ENCODE measurements at regions not wholly inside any gene's neighbourhood (a gene's known extent, or its start where the extent isn't known, plus 50 kb on each side); places are given as distances from the start of the nearest gene placed in this dataset.
A peak's percentile ranks its signal among the peaks of the same experiment; 100 is the strongest.

DNA sequence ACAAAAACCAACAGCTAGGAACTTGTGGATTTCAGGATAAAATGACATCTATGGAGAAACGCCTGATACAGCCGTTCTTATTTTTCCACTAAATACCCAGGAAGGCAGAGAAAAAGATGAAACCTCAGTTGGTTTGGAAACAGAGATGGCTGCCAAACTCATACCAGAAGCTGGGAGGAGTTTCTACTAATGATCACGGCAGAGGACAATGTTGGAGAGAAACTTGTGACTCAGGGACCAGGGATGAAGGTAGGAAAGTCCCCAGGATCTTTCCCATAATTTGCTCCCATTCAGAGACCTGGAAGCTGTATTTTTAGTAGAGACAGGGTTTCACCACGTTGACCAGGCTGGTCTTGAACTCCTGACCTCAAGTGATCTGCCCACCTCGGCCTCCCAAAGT lies 187.1 kb upstream of the IER5L start:
- Mint-ChIP-seq H3K27ac (peak overlapping the region in 1 of 3 donors; percentile 2), H3K9me3 (peaks cover 0 to 4% (median 0%) of the 10 kb centered on the region in 7 donors), H3K4me1 (peaks cover 0 to 2% (median 0%) of the 10 kb centered on the region in 4 donors), H3K27me3 (peaks cover 12% of the 10 kb centered on the region), H3K4me3 (no peak overlapping the region), H3K36me3 (no peaks in the 10 kb centered on the region)
- no peaks in the 10 kb centered on the region for H3K4me1 ChIP-seq (ENCODE audit: control insufficient read depth, insufficient read depth, low read length, poor library complexity, severe bottlenecking)
- no peak overlapping the region for H3K27ac ChIP-seq (ENCODE audit: insufficient read depth, low read length, poor library complexity, severe bottlenecking)
- no peaks in the 10 kb centered on the region for H3K27me3 ChIP-seq (ENCODE audit: control insufficient read depth, insufficient read depth, low read length)
- H3K36me3 ChIP-seq (ENCODE audit: control insufficient read depth, insufficient read depth, low read length): no peaks in the 10 kb centered on the region
- DNase-seq (no peak), ATAC-seq (ENCODE audit: low read depth in 2 of 2) (no peak)
- peaks cover 0 to 4% of the 10 kb centered on the region in 2 experiments for H3K9me3 ChIP-seq (ENCODE audit: control insufficient read depth in 2 of 2, low read length in 2 of 2)
- no peak overlapping the region for H3K4me3 ChIP-seq (ENCODE audit: low read depth, low read length)

DNA sequence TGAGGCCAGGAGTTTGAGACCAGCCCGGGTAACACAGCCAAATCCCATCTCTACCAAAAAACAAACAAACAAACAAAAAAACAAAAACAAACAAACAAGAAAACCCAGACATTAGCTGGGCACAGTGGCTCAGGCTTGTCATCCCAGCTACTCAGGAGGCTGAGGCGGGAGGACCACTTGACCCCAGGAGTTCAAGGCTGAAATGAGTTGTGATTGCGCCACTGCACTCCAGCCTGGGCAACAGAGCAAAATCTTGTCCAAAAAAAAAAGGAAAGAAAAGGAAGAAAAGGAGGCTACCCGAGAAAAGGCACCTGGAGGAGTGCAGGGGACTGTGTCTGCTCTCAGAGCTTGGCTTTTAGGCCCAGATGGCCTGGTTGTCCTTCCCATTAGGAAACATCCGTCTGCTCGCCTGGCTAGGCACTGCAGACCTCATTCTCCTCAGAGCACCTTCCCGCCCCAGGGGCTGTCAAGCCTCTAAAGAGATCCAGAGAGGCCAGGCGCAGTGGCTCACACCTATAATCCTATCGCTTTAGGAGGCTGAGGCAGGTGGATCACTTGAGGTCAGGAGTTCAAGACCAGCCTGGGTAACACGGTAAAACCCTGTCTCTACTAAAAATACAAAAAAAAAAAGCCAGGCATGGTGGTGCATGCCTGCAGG lies 185.3 kb upstream of the IER5L start:
- no peak overlapping the region for H3K4me3 Mint-ChIP-seq
- Histone ChIP-seq H3K27me3 (ENCODE audit: control insufficient read depth, insufficient read depth, low read length) (no peaks in the 10 kb centered on the region), H3K4me3 (ENCODE audit: low read depth, low read length) (no peak overlapping the region), H3K9me3 (ENCODE audit: control insufficient read depth in 2 of 2, low read length in 2 of 2) (no peaks in the 10 kb centered on the region), H3K27ac (ENCODE audit: insufficient read depth, low read length, poor library complexity, severe bottlenecking) (no peak overlapping the region), H3K4me1 (ENCODE audit: control insufficient read depth, insufficient read depth, low read length, poor library complexity, severe bottlenecking) (no peaks in the 10 kb centered on the region), H3K36me3 (ENCODE audit: control insufficient read depth, insufficient read depth, low read length) (no peaks in the 10 kb centered on the region)
- H3K9me3 Mint-ChIP-seq: peaks cover 0 to 4% (median 0%) of the 10 kb centered on the region in 7 donors
- peaks cover 0 to 2% (median 0%) of the 10 kb centered on the region in 4 donors for H3K4me1 Mint-ChIP-seq
- ATAC-seq (ENCODE audit: low read depth in 2 of 2): no peak
- no peak for DNase-seq
- no peak overlapping the region for H3K27ac Mint-ChIP-seq
- peaks cover 12% of the 10 kb centered on the region for H3K27me3 Mint-ChIP-seq
- no peaks in the 10 kb centered on the region for H3K36me3 Mint-ChIP-seq

DNA sequence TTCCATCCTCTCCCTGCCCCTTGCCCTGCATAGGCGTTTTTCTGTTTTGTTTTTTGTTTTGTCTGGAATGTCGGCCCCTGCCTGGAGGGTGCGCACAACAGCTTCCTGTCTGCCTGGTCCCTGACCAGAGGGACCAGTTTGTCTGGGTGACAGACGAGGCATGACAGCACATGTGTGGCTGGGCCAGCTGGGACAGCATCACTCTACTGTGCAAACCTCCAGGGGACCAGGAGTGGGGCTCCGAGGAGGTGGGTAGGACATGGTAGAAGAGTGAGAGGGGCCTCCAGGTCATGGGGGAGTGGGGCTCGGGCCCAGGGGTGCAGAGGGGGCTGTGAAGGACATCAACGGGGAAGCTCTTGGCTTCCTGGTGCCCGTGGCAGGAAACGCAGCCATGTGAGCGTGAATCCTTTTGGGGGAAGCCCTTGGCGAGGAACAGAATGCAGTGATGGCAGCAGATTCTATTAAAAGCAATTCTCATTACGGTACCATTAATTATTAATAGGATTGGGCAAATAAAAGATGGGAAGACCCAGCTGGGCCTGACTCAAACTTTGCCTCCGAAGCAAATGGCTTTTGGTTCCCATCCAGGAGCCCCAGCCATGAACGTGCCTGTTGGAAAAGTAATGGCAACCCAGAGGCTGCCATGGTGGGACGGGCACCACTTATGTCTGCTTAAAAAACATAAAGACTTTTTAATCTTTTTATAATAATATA lies 184.4 kb upstream of the IER5L start:
- no peak overlapping the region for H3K27ac Mint-ChIP-seq
- H3K4me1 Mint-ChIP-seq: peaks cover 0 to 2% (median 0%) of the 10 kb centered on the region in 4 donors
- Histone ChIP-seq H3K27me3 (ENCODE audit: control insufficient read depth, insufficient read depth, low read length) (no peaks in the 10 kb centered on the region), H3K9me3 (ENCODE audit: control insufficient read depth in 2 of 2, low read length in 2 of 2) (no peaks in the 10 kb centered on the region), H3K36me3 (ENCODE audit: control insufficient read depth, insufficient read depth, low read length) (no peaks in the 10 kb centered on the region), H3K4me3 (ENCODE audit: low read depth, low read length) (no peak overlapping the region), H3K27ac (ENCODE audit: insufficient read depth, low read length, poor library complexity, severe bottlenecking) (no peak overlapping the region), H3K4me1 (ENCODE audit: control insufficient read depth, insufficient read depth, low read length, poor library complexity, severe bottlenecking) (no peaks in the 10 kb centered on the region)
- H3K9me3 Mint-ChIP-seq: peaks cover 0 to 4% (median 0%) of the 10 kb centered on the region in 7 donors
- H3K36me3 Mint-ChIP-seq: no peaks in the 10 kb centered on the region
- peaks cover 12% of the 10 kb centered on the region for H3K27me3 Mint-ChIP-seq
- H3K4me3 Mint-ChIP-seq: no peak overlapping the region
- ATAC-seq (ENCODE audit: low read depth in 2 of 2): no peak
- no peak for DNase-seq

DNA sequence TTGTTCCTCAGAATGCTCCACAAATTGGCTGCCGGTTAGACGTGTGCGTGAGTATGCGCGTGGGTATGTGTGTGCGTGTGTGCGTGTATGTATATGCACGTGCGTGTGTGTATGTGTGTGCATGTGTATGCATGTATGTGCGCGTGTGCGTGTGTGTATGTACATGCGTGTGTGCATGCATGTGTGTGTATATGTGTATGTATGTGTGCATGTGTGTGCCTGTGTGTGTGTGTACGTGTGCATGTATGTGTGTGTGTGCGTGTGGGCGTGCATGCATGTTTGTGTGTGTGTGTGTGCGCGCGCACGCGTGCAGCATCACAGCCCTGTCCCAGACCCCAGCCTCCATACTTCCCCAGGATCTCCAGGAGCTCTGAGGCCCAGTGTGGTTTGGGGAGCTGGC lies 183.1 kb upstream of the IER5L start:
- no peak for DNase-seq
- no peak for ATAC-seq (ENCODE audit: low read depth in 2 of 2)
- no peaks in the 10 kb centered on the region for H3K36me3 Mint-ChIP-seq
- H3K27me3 Mint-ChIP-seq: peaks cover 5% of the 10 kb centered on the region
- peaks cover 0 to 2% (median 0%) of the 10 kb centered on the region in 4 donors for H3K4me1 Mint-ChIP-seq
- Histone ChIP-seq H3K36me3 (ENCODE audit: control insufficient read depth, insufficient read depth, low read length) (no peaks in the 10 kb centered on the region), H3K27me3 (ENCODE audit: control insufficient read depth, insufficient read depth, low read length) (no peaks in the 10 kb centered on the region), H3K9me3 (ENCODE audit: control insufficient read depth in 2 of 2, low read length in 2 of 2) (no peaks in the 10 kb centered on the region), H3K4me1 (ENCODE audit: control insufficient read depth, insufficient read depth, low read length, poor library complexity, severe bottlenecking) (no peaks in the 10 kb centered on the region), H3K27ac (ENCODE audit: insufficient read depth, low read length, poor library complexity, severe bottlenecking) (no peak overlapping the region), H3K4me3 (ENCODE audit: low read depth, low read length) (no peak overlapping the region)
- no peak overlapping the region for H3K27ac Mint-ChIP-seq
- H3K9me3 Mint-ChIP-seq: peaks cover 0 to 2% (median 0%) of the 10 kb centered on the region in 7 donors
- H3K4me3 Mint-ChIP-seq: no peak overlapping the region

DNA sequence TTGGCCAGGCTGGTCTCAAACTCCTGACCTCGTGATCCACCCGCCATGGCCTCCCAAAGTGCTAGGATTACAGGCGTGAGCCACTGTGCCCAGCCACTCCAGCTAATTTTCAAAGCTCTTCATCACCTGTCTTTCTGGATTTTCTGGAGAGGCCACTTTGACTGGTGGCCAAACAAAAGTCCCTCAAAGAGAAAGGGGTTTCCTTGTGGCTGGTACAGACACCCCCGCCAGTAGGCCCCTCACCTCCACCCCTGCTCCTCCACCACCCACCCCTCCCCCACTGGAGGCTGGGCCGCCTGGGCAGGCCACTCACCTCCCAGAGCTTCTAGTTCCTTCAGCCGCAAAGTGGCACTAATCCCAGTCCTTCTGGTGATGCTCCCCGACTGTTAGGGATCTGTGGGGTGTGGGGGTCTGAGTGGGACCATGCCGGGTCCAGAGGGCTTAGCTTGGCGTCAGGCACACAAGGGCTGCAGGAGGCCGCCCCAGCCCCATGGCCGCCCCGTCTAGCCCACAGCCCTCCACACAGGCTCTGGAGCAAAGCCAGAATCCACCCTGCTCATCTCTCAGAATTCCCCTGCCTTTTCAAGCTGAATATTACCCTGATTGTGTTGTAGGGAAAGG lies 182.0 kb upstream of the IER5L start:
- peaks cover 0 to 9% (median 2%) of the 10 kb centered on the region in 7 donors for H3K9me3 Mint-ChIP-seq
- Histone ChIP-seq H3K4me1 (ENCODE audit: control insufficient read depth, insufficient read depth, low read length, poor library complexity, severe bottlenecking) (no peaks in the 10 kb centered on the region), H3K27ac (ENCODE audit: insufficient read depth, low read length, poor library complexity, severe bottlenecking) (no peak overlapping the region), H3K36me3 (ENCODE audit: control insufficient read depth, insufficient read depth, low read length) (no peaks in the 10 kb centered on the region), H3K27me3 (ENCODE audit: control insufficient read depth, insufficient read depth, low read length) (no peaks in the 10 kb centered on the region), H3K9me3 (ENCODE audit: control insufficient read depth in 2 of 2, low read length in 2 of 2) (peaks cover 2 to 4% of the 10 kb centered on the region in 2 experiments), H3K4me3 (ENCODE audit: low read depth, low read length) (no peak overlapping the region)
- H3K27ac Mint-ChIP-seq: peak overlapping the region in 1 of 3 donors; percentile 20
- ATAC-seq (ENCODE audit: low read depth in 2 of 2) (no peak), DNase-seq (no peak)
- no peaks in the 10 kb centered on the region for H3K36me3 Mint-ChIP-seq
- H3K27me3 Mint-ChIP-seq: peaks cover 4% of the 10 kb centered on the region
- H3K4me3 Mint-ChIP-seq: no peak overlapping the region
- H3K4me1 Mint-ChIP-seq: peaks cover 0 to 2% (median 0%) of the 10 kb centered on the region in 4 donors

DNA sequence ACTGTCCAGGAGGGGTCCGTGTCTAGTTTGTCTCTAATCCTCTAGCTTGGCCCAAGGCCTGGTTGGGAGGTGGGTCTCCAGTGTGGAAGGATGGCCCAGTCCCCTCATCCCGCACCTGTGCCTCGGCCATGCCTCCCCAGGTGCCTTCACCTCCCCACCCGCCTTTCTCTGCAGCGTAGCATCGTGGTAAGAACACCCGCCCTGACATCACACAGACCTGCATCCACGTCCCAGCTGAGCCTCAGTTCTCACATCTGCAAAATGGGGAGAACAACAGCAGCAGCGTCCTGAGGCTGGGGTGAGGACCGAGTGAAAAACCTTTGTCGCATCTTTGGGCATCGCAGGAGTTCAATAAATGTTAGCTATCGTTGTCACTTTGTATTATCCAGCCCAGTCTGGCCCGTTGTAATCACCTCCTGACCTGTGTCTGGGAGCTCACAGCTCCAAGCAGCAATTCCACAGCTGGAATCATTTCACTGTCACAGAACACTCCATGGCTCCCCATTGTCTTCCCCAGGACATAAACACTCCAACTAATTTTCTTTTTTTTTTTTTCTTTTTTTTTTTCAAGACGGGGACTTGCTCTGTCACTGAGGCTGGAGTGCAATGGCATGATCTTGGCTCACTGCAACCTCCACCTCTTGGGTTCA lies 181.2 kb upstream of the IER5L start:
- no peaks in the 10 kb centered on the region for H3K27me3 ChIP-seq (ENCODE audit: control insufficient read depth, insufficient read depth, low read length)
- no peak overlapping the region for H3K4me3 Mint-ChIP-seq
- peaks cover 0 to 9% (median 4%) of the 10 kb centered on the region in 7 donors for H3K9me3 Mint-ChIP-seq
- no peaks in the 10 kb centered on the region for H3K27me3 Mint-ChIP-seq
- ATAC-seq (ENCODE audit: low read depth in 2 of 2) (no peak), DNase-seq (no peak)
- no peak overlapping the region for H3K27ac ChIP-seq (ENCODE audit: insufficient read depth, low read length, poor library complexity, severe bottlenecking)
- no peaks in the 10 kb centered on the region for H3K36me3 Mint-ChIP-seq
- H3K4me3 ChIP-seq (ENCODE audit: low read depth, low read length): no peak overlapping the region
- peaks cover 0 to 2% (median under 1%) of the 10 kb centered on the region in 4 donors for H3K4me1 Mint-ChIP-seq
- H3K27ac Mint-ChIP-seq: no peak overlapping the region
- no peaks in the 10 kb centered on the region for H3K36me3 ChIP-seq (ENCODE audit: control insufficient read depth, insufficient read depth, low read length)
- H3K9me3 ChIP-seq (ENCODE audit: control insufficient read depth in 2 of 2, low read length in 2 of 2): peaks cover 2 to 4% of the 10 kb centered on the region in 2 experiments
- H3K4me1 ChIP-seq (ENCODE audit: control insufficient read depth, insufficient read depth, low read length, poor library complexity, severe bottlenecking): no peaks in the 10 kb centered on the region

DNA sequence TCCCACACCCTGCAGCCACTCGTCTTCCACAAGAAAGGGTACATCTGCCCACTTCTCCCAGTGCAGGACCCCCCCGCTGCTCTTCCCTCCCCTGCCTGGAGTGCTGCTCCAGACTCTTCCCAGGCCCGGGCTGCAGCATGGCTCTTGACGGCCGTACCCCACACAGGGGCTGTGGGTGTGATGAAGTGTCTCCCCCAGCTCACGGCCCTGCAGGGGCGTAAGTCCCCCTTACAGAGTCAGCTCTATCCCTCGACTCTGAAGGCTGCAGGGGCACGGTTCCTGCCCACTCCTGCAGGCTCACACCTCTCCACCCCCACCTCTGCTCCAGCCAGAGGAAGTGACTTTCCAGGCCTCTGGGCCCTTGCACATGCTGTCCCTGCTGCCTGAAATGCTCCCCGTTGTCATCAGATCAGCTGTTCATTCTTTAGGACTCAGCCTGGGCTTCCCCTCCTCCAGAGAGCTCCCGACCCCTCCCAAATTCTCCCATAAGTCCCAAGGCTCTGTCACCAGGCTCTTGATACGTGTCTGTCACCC lies 180.6 kb upstream of the IER5L start:
- H3K36me3 ChIP-seq (ENCODE audit: control insufficient read depth, insufficient read depth, low read length): no peaks in the 10 kb centered on the region
- Mint-ChIP-seq H3K4me1 (peaks cover 0 to 2% (median under 1%) of the 10 kb centered on the region in 4 donors), H3K27ac (no peak overlapping the region), H3K36me3 (no peaks in the 10 kb centered on the region), H3K4me3 (no peak overlapping the region), H3K27me3 (no peaks in the 10 kb centered on the region), H3K9me3 (peaks cover 0 to 9% (median 4%) of the 10 kb centered on the region in 7 donors)
- no peaks in the 10 kb centered on the region for H3K27me3 ChIP-seq (ENCODE audit: control insufficient read depth, insufficient read depth, low read length)
- no peak overlapping the region for H3K4me3 ChIP-seq (ENCODE audit: low read depth, low read length)
- no peak for ATAC-seq (ENCODE audit: low read depth in 2 of 2)
- DNase-seq: no peak
- peaks cover 2 to 4% of the 10 kb centered on the region in 2 experiments for H3K9me3 ChIP-seq (ENCODE audit: control insufficient read depth in 2 of 2, low read length in 2 of 2)
- no peak overlapping the region for H3K27ac ChIP-seq (ENCODE audit: insufficient read depth, low read length, poor library complexity, severe bottlenecking)
- no peaks in the 10 kb centered on the region for H3K4me1 ChIP-seq (ENCODE audit: control insufficient read depth, insufficient read depth, low read length, poor library complexity, severe bottlenecking)
